GM23338 (cell line): ENCODE measurements at regions not wholly inside any gene's neighbourhood (a gene's known extent, or its start where the extent isn't known, plus 50 kb on each side); places are given as distances from the start of the nearest gene placed in this dataset.

Experiments used
- ATAC-seq: fragments of 200-7000 bp; cut with Tn5 transposase; 3 replicates; pipeline ENCODE4 v1.9.1; 2020
- DNase-seq: peaks from one replicate; pipeline ENCODE4 v3.0.0-alpha.2; 2015; ENCODE audit warnings: low spot score
- H2AFZ ChIP-seq: fragments of 200-600 bp; sonication (generic); 2 replicates; pipeline ENCODE4 v1.8.0; 2016; ENCODE audit warnings: antibody characterized with exemption, mild to moderate bottlenecking, moderate library complexity
- H3F3A ChIP-seq: fragments of 200-600 bp; sonication (generic); replicated peaks from 2 replicates; pipeline ENCODE4 v1.8.0; 2017; ENCODE audit warnings: antibody characterized with exemption, mixed run types, low read depth
- H3K27ac ChIP-seq: fragments of 200-600 bp; sonication (generic); 2 replicates; pipeline ENCODE4 v1.6.1; 2016; ENCODE audit warnings: low read depth
- H3K27me3 ChIP-seq: fragments of 200-600 bp; sonication (generic); 2 replicates; pipeline ENCODE4 v1.8.0; 2016; ENCODE audit warnings: mild to moderate bottlenecking, mixed run types, moderate library complexity; ENCODE audit not compliant: insufficient read depth
- H3K36me3 ChIP-seq: fragments of 200-600 bp; sonication (generic); 2 replicates; pipeline ENCODE4 v1.8.0; 2016; ENCODE audit warnings: mild to moderate bottlenecking; ENCODE audit not compliant: insufficient read depth
- H3K4me1 ChIP-seq: fragments of 200-600 bp; sonication (generic); 2 replicates; pipeline ENCODE4 v1.8.0; 2016; ENCODE audit warnings: mild to moderate bottlenecking, moderate library complexity; ENCODE audit not compliant: insufficient read depth
- H3K4me2 ChIP-seq: fragments of 200-600 bp; sonication (generic); 2 replicates; pipeline ENCODE4 v1.7.1; 2017; ENCODE audit warnings: mixed run types
- H3K4me3 ChIP-seq: fragments of 200-600 bp; sonication (generic); 2 replicates; pipeline ENCODE4 v1.6.1; 2016; ENCODE audit warnings: mixed run types
- H3K79me2 ChIP-seq: fragments of 200-600 bp; sonication (generic); replicated peaks from 2 replicates; pipeline ENCODE4 v1.8.0; 2017; ENCODE audit warnings: mild to moderate bottlenecking; ENCODE audit not compliant: insufficient read depth
- H3K9me2 ChIP-seq: fragments of 200-600 bp; sonication (generic); 2 replicates; pipeline ENCODE4 v1.8.0; 2017; ENCODE audit not compliant: insufficient read depth
- H4K20me1 ChIP-seq: fragments of 200-600 bp; sonication (generic); replicated peaks from 2 replicates; pipeline ENCODE4 v1.8.0; 2017; ENCODE audit warnings: mild to moderate bottlenecking; ENCODE audit not compliant: insufficient read depth
- H3K27ac Mint-ChIP-seq: 2 replicates; pipeline ENCODE4 v1.8.0; 2020; ENCODE audit warnings: inconsistent platforms, mild to moderate bottlenecking, moderate library complexity, mixed read lengths
- H3K27me3 Mint-ChIP-seq: 3 replicates; pipeline ENCODE4 v1.8.0; 2022; ENCODE audit warnings: low read depth, mild to moderate bottlenecking, moderate library complexity, mixed read lengths, inconsistent platforms; ENCODE audit not compliant: insufficient read depth, poor library complexity
- H3K36me3 Mint-ChIP-seq: 3 replicates; pipeline ENCODE4 v1.8.0; 2021; ENCODE audit warnings: low read depth, mild to moderate bottlenecking, inconsistent platforms, moderate library complexity, mixed read lengths
- H3K4me1 Mint-ChIP-seq: 3 replicates; pipeline ENCODE4 v1.8.0; 2020; ENCODE audit warnings: mild to moderate bottlenecking, inconsistent platforms, mixed read lengths
- H3K4me3 Mint-ChIP-seq: 3 replicates; pipeline ENCODE4 v1.8.0; 2021; ENCODE audit warnings: moderate library complexity, mild to moderate bottlenecking, inconsistent platforms, mixed read lengths
- H3K9me3 Mint-ChIP-seq: 3 replicates; pipeline ENCODE4 v1.8.0; 2020; ENCODE audit warnings: moderate library complexity, mild to moderate bottlenecking, inconsistent platforms, mixed read lengths
- CREB1 ChIP-seq: fragments of 250-450 bp; sonication (Bioruptor Pico); IDR thresholded peaks from 2 replicates; pipeline ENCODE4 v1.5.0; 2020; ENCODE audit warnings: low read depth, mild to moderate bottlenecking, moderate library complexity
- EZH2 ChIP-seq: fragments of 200-600 bp; sonication (generic); IDR thresholded peaks from one replicate; pipeline ENCODE4 v1.8.0; 2017; ENCODE audit warnings: antibody characterized with exemption, mild to moderate bottlenecking, low read depth; ENCODE audit not compliant: unreplicated experiment
- EZH2phosphoT487 ChIP-seq: fragments of 200-600 bp; sonication (generic); IDR thresholded peaks from one replicate; pipeline ENCODE4 v1.8.1; 2018; ENCODE audit warnings: antibody characterized with exemption; ENCODE audit not compliant: unreplicated experiment
- POLR2AphosphoS5 ChIP-seq: IDR thresholded peaks from 2 replicates; pipeline ENCODE4 v1.6.1; 2016; ENCODE audit warnings: antibody characterized with exemption, low read depth
- STAT1 ChIP-seq: IDR thresholded peaks from one replicate; pipeline ENCODE4 v1.6.1; 2016; ENCODE audit warnings: antibody characterized with exemption; ENCODE audit not compliant: unreplicated experiment
- ZNF114 ChIP-seq: fragments of 250-450 bp; sonication (Bioruptor Pico); IDR thresholded peaks from 2 replicates; pipeline ENCODE4 v1.5.0; 2020; ENCODE audit warnings: mild to moderate bottlenecking, moderate library complexity
- TF ChIP-seq, protein P1 (sequence below): fragments of 250-450 bp; sonication (Bioruptor Pico); IDR thresholded peaks from 2 replicates; pipeline ENCODE4 v1.5.0; 2020; ENCODE audit warnings: mild to moderate bottlenecking, moderate library complexity
- TF ChIP-seq, protein P2 (sequence below), 2 experiments: fragments of 200-600 bp in 1 of 2; sonication (generic) in 1 of 2; conservative IDR thresholded peaks; 2 replicates each; pipeline versions ENCODE4 v1.5.1 to v1.6.1; 2016 to 2017; ENCODE audit warnings: antibody characterized with exemption in 2 of 2, low read depth in 2 of 2, mild to moderate bottlenecking in 2 of 2, moderate library complexity in 1 of 2

DNA sequence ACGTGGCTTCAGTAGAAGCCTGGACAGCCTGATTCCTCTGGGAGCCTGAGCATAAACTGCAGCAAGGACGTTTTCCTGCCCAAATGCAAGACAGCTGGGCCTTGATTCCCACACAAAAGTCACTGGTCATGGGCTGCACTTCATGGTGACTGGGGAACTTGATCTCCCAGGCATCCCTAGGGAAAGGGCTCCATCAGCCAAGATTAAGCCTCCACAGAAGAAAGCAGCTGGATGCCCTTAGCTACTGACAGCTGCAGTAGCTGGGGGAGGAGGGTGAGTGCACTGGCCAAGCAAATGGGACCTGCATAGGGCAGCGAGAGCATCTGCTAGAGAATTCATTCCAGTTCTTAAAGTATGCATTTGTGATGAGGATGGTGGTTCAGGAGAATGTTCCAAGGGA, 267.4 kb upstream of the ISX start:
- Histone ChIP-seq H3K27ac (no peak overlapping the region), H3K27me3 (no peaks in the 10 kb centered on the region)

More for the DNA sequence above, 267.4 kb upstream of the ISX start:
- H3K27ac Mint-ChIP-seq, result no peak overlapping the region
- DNase-seq (no peak), ATAC-seq (no peak)
- peaks cover 51% of the 10 kb centered on the region for H3K9me3 Mint-ChIP-seq
- H3K27me3 Mint-ChIP-seq, result no peaks in the 10 kb centered on the region
- no peak overlapping the region for H2AFZ ChIP-seq
- no peaks in the 10 kb centered on the region for H3K36me3 ChIP-seq
- no peaks in the 10 kb centered on the region for H3K79me2 ChIP-seq
- H3F3A ChIP-seq, result no peaks in the 10 kb centered on the region
- no peaks in the 10 kb centered on the region for H3K4me1 ChIP-seq
- no peak overlapping the region for H3K4me2 ChIP-seq
- H3K36me3 Mint-ChIP-seq, result peaks cover 6% of the 10 kb centered on the region; the same call in 2 of the 3 replicates
- H3K4me3 ChIP-seq, result no peak overlapping the region
- H3K9me2 ChIP-seq, result peaks cover 15% of the 10 kb centered on the region
- no peaks in the 10 kb centered on the region for H3K4me1 Mint-ChIP-seq
- H3K4me3 Mint-ChIP-seq, result no peak overlapping the region
- no peaks in the 10 kb centered on the region for H4K20me1 ChIP-seq
- TF ChIP-seq STAT1 (no peak), EZH2phosphoT487 (no peak), POLR2AphosphoS5 (no peak), EZH2 (no peak), ZNF114 (CRISPR knock-in tag) (no peak), CREB1 (no peak)
- TF ChIP-seq, protein P1, sequence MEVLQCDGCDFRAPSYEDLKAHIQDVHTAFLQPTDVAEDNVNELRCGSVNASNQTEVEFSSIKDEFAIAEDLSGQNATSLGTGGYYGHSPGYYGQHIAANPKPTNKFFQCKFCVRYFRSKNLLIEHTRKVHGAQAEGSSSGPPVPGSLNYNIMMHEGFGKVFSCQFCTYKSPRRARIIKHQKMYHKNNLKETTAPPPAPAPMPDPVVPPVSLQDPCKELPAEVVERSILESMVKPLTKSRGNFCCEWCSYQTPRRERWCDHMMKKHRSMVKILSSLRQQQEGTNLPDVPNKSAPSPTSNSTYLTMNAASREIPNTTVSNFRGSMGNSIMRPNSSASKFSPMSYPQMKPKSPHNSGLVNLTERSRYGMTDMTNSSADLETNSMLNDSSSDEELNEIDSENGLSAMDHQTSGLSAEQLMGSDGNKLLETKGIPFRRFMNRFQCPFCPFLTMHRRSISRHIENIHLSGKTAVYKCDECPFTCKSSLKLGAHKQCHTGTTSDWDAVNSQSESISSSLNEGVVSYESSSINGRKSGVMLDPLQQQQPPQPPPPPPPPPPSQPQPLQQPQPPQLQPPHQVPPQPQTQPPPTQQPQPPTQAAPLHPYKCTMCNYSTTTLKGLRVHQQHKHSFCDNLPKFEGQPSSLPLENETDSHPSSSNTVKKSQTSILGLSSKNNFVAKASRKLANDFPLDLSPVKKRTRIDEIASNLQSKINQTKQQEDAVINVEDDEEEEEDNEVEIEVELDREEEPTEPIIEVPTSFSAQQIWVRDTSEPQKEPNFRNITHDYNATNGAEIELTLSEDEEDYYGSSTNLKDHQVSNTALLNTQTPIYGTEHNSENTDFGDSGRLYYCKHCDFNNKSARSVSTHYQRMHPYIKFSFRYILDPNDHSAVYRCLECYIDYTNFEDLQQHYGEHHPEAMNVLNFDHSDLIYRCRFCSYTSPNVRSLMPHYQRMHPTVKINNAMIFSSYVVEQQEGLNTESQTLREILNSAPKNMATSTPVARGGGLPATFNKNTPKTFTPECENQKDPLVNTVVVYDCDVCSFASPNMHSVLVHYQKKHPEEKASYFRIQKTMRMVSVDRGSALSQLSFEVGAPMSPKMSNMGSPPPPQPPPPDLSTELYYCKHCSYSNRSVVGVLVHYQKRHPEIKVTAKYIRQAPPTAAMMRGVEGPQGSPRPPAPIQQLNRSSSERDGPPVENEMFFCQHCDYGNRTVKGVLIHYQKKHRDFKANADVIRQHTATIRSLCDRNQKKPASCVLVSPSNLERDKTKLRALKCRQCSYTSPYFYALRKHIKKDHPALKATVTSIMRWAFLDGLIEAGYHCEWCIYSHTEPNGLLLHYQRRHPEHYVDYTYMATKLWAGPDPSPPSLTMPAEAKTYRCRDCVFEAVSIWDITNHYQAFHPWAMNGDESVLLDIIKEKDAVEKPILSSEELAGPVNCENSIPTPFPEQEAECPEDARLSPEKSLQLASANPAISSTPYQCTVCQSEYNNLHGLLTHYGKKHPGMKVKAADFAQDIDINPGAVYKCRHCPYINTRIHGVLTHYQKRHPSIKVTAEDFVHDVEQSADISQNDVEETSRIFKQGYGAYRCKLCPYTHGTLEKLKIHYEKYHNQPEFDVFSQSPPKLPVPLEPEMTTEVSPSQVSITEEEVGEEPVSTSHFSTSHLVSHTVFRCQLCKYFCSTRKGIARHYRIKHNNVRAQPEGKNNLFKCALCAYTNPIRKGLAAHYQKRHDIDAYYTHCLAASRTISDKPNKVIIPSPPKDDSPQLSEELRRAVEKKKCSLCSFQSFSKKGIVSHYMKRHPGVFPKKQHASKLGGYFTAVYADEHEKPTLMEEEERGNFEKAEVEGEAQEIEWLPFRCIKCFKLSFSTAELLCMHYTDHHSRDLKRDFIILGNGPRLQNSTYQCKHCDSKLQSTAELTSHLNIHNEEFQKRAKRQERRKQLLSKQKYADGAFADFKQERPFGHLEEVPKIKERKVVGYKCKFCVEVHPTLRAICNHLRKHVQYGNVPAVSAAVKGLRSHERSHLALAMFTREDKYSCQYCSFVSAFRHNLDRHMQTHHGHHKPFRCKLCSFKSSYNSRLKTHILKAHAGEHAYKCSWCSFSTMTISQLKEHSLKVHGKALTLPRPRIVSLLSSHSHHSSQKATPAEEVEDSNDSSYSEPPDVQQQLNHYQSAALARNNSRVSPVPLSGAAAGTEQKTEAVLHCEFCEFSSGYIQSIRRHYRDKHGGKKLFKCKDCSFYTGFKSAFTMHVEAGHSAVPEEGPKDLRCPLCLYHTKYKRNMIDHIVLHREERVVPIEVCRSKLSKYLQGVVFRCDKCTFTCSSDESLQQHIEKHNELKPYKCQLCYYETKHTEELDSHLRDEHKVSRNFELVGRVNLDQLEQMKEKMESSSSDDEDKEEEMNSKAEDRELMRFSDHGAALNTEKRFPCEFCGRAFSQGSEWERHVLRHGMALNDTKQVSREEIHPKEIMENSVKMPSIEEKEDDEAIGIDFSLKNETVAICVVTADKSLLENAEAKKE (CRISPR knock-in tag), result no peak
- TF ChIP-seq, protein P2, sequence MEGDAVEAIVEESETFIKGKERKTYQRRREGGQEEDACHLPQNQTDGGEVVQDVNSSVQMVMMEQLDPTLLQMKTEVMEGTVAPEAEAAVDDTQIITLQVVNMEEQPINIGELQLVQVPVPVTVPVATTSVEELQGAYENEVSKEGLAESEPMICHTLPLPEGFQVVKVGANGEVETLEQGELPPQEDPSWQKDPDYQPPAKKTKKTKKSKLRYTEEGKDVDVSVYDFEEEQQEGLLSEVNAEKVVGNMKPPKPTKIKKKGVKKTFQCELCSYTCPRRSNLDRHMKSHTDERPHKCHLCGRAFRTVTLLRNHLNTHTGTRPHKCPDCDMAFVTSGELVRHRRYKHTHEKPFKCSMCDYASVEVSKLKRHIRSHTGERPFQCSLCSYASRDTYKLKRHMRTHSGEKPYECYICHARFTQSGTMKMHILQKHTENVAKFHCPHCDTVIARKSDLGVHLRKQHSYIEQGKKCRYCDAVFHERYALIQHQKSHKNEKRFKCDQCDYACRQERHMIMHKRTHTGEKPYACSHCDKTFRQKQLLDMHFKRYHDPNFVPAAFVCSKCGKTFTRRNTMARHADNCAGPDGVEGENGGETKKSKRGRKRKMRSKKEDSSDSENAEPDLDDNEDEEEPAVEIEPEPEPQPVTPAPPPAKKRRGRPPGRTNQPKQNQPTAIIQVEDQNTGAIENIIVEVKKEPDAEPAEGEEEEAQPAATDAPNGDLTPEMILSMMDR (conservative IDR thresholded peaks at IDR 0.05; ENCODE audit: low read depth in 2 of 2), result no peak
